ENCODE measurements at regions not wholly inside any gene's neighbourhood (a gene's known extent, or its start where the extent isn't known, plus 50 kb on each side); places are given as distances from the start of the nearest gene placed in this dataset.

DNA sequence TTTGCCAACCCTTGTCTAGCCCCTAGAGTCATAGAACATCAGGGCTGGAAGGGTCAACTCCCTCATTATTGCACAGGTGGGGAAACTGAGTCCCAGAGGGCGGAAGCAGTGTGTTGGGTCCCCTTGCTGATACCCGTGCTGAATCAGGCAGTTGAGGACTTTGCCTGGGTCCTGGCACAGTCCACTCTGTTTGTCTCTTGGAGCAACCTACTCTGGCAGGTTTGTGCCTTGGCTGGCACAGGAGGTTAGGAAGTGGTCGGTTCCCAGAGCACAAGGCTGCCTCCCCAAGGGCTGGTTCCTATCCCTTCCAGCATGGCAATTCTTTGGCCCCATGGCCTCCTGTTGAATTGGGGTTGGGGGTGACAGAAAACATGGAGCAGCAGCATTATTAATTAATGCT is 94.5 kb upstream of the SHB start (continued):
- TF ChIP-seq ZNF407 (CRISPR knock-in tag; IDR thresholded peaks at IDR 0.05; ENCODE audit: not compliant biosample characterization) (no peak), ZNF629 (CRISPR knock-in tag; conservative IDR thresholded peaks at IDR 0.05) (no peak), ZNF556 (CRISPR knock-in tag; IDR thresholded peaks at IDR 0.05; ENCODE audit: borderline replicate concordance) (no peak), ZKSCAN1 (IDR thresholded peaks at IDR 0.05; ENCODE audit: low read length) (no peak)
- TF ChIP-seq, protein P1, sequence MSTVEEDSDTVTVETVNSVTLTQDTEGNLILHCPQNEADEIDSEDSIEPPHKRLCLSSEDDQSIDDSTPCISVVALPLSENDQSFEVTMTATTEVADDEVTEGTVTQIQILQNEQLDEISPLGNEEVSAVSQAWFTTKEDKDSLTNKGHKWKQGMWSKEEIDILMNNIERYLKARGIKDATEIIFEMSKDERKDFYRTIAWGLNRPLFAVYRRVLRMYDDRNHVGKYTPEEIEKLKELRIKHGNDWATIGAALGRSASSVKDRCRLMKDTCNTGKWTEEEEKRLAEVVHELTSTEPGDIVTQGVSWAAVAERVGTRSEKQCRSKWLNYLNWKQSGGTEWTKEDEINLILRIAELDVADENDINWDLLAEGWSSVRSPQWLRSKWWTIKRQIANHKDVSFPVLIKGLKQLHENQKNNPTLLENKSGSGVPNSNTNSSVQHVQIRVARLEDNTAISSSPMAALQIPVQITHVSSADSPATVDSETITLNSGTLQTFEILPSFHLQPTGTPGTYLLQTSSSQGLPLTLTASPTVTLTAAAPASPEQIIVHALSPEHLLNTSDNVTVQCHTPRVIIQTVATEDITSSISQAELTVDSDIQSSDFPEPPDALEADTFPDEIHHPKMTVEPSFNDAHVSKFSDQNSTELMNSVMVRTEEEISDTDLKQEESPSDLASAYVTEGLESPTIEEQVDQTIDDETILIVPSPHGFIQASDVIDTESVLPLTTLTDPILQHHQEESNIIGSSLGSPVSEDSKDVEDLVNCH (CRISPR knock-in tag; IDR thresholded peaks at IDR 0.05) = no peak
